ENCODE measurements at regions not wholly inside any gene's neighbourhood (a gene's known extent, or its start where the extent isn't known, plus 50 kb on each side); places are given as distances from the start of the nearest gene placed in this dataset.
"Not testable (repeated sequence)": the region's sequence is repeated elsewhere in the genome, so short reads cannot be mapped to it uniquely, and the experiment has no call there.

GRCh38 chr1:146710838-146711521 is 227.1 kb upstream of the NBPF12 start:
- not testable (repeated sequence) for H3K4me3 Mint-ChIP-seq (ENCODE audit: unreplicated experiment); H3K36me3 Mint-ChIP-seq (ENCODE audit: unreplicated experiment); DNase-seq (ENCODE audit: extremely low spot score, unreplicated experiment); H3K4me1 Mint-ChIP-seq (ENCODE audit: unreplicated experiment); H3K9me3 Mint-ChIP-seq (ENCODE audit: unreplicated experiment); H3K27me3 Mint-ChIP-seq (ENCODE audit: unreplicated experiment); H3K27ac Mint-ChIP-seq (ENCODE audit: unreplicated experiment)
- TF ChIP-seq, protein P1, sequence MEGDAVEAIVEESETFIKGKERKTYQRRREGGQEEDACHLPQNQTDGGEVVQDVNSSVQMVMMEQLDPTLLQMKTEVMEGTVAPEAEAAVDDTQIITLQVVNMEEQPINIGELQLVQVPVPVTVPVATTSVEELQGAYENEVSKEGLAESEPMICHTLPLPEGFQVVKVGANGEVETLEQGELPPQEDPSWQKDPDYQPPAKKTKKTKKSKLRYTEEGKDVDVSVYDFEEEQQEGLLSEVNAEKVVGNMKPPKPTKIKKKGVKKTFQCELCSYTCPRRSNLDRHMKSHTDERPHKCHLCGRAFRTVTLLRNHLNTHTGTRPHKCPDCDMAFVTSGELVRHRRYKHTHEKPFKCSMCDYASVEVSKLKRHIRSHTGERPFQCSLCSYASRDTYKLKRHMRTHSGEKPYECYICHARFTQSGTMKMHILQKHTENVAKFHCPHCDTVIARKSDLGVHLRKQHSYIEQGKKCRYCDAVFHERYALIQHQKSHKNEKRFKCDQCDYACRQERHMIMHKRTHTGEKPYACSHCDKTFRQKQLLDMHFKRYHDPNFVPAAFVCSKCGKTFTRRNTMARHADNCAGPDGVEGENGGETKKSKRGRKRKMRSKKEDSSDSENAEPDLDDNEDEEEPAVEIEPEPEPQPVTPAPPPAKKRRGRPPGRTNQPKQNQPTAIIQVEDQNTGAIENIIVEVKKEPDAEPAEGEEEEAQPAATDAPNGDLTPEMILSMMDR (IDR thresholded peaks at IDR 0.05) = peak; percentile 16

DNA sequence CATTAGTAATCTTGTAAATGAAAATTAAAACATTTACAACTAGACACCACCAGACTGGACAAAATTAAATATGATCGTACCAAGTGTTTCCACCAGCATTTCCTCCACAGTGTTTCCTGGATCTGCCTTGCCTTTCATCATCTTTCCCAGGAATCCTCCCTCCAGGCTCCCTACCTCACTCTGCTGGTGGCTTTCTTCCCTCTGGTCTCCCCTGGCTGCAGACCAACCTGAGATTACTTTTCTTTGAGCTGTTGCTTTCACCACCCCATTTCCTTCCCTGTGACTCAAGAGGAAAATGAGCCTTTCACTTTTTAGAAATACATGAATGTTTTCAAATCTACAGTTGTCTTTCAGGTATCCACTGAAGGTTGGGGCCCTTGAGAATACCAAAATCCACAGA is 228.8 kb upstream of the NBPF12 start:
- H3K4me1 Mint-ChIP-seq (ENCODE audit: unreplicated experiment); H3K9me3 Mint-ChIP-seq (ENCODE audit: unreplicated experiment); H3K27me3 Mint-ChIP-seq (ENCODE audit: unreplicated experiment): not testable (repeated sequence)

DNA sequence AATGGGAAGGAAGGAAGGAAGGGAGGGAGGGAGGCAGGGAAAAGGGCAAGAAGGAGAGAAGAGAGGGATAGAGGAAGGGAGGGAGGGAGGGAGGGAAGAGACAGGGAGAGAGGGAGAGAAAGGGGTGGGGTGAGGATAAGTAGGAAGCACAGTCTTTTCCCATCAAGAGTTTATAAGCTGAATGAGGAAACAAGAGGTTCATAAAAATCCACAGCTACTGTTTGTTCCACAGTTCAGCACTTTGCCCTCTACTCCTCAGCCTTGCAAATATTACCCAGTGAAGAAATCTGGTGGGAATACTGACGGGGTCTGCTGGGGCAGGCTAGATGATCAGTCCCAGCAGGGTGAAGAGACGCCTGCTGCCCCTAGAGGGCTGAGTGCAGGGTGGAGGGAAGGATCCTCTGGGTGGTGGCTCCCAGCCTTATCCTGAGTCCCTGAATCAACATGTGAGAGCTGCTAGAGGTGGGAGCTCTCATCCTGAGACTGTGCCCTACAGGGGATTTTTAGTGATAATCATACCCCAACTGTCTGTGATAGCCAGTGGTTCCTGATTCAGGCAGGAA is 233.9 kb upstream of the NBPF12 start:
- not testable (repeated sequence) for H3K27me3 Mint-ChIP-seq (ENCODE audit: unreplicated experiment); DNase-seq (ENCODE audit: extremely low spot score, unreplicated experiment); H3K9me3 Mint-ChIP-seq (ENCODE audit: unreplicated experiment); H3K36me3 Mint-ChIP-seq (ENCODE audit: unreplicated experiment); H3K4me1 Mint-ChIP-seq (ENCODE audit: unreplicated experiment); H3K4me3 Mint-ChIP-seq (ENCODE audit: unreplicated experiment); H3K27ac Mint-ChIP-seq (ENCODE audit: unreplicated experiment)

More for the DNA sequence above, 228.8 kb upstream of the NBPF12 start:
- not testable (repeated sequence) for H3K4me3 Mint-ChIP-seq (ENCODE audit: unreplicated experiment); H3K27ac Mint-ChIP-seq (ENCODE audit: unreplicated experiment); DNase-seq (ENCODE audit: extremely low spot score, unreplicated experiment); H3K36me3 Mint-ChIP-seq (ENCODE audit: unreplicated experiment)

DNA sequence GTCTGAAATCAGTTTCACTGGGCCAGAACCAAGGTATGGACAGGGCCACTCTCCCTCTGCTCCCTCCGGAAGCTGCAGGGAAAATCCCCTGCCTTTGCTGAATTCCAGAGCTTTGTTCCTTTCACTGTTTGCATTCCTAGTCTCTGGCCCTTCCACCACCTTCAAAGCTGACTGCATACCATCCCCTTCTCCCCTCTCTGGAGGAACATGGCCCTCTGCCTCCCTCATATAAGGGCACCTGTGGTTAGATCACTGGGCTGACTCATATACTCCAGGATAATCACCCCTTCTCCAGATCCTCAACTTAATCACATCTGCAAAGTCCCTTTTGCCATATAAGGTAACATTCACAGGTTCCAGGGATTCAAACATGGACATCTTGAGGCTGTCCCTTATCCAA is 236.8 kb upstream of the NBPF12 start:
- H3K27ac Mint-ChIP-seq (ENCODE audit: unreplicated experiment); DNase-seq (ENCODE audit: extremely low spot score, unreplicated experiment): not testable (repeated sequence)

DNA sequence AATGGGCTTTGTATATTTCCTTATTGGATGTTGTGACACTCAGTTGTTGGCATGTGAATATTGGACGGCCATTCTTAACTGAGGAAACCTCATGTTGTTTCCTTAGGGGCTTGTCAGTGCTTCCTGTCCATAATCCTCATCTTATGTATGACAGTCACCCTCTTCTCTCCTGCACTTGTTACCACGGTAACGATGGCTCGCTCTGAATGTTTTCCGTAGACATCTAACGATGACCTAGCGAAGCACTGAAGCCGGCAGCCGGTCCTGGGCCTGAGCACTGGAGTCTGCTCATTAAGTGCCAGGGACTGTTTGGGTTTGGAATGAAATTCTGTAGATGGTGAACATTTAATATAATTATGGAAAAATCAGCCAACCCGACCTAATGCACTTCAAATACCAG is 242.7 kb upstream of the NBPF12 start:
- not testable (repeated sequence) for H3K9me3 Mint-ChIP-seq (ENCODE audit: unreplicated experiment); H3K27me3 Mint-ChIP-seq (ENCODE audit: unreplicated experiment); DNase-seq (ENCODE audit: extremely low spot score, unreplicated experiment); H3K36me3 Mint-ChIP-seq (ENCODE audit: unreplicated experiment); H3K4me3 Mint-ChIP-seq (ENCODE audit: unreplicated experiment); H3K27ac Mint-ChIP-seq (ENCODE audit: unreplicated experiment); H3K4me1 Mint-ChIP-seq (ENCODE audit: unreplicated experiment)

More for the DNA sequence above, 236.8 kb upstream of the NBPF12 start:
- H3K4me3 Mint-ChIP-seq (ENCODE audit: unreplicated experiment); H3K27me3 Mint-ChIP-seq (ENCODE audit: unreplicated experiment); H3K36me3 Mint-ChIP-seq (ENCODE audit: unreplicated experiment); H3K9me3 Mint-ChIP-seq (ENCODE audit: unreplicated experiment); H3K4me1 Mint-ChIP-seq (ENCODE audit: unreplicated experiment): not testable (repeated sequence)

DNA sequence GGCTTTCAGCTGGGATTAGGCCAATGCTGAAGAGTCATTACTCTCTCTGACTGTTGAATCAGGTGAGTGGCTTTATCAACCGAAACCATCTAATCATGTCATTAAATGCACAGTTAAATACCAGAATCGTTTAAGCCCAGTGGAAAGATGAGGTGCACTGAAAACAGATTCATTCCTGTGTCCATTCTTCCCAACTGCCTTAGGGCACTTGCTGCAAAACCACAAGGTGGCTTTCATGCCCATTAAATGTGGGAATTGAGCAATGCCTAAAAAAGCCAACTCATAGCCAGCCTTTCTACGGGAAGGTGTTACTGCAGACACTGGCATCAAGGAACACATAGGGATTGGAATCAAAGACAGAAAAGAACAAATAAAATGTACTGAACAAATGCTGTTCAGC is 246.3 kb upstream of the NBPF12 start:
- H3K27me3 Mint-ChIP-seq (ENCODE audit: unreplicated experiment); DNase-seq (ENCODE audit: extremely low spot score, unreplicated experiment); H3K9me3 Mint-ChIP-seq (ENCODE audit: unreplicated experiment); H3K27ac Mint-ChIP-seq (ENCODE audit: unreplicated experiment); H3K4me1 Mint-ChIP-seq (ENCODE audit: unreplicated experiment); H3K4me3 Mint-ChIP-seq (ENCODE audit: unreplicated experiment); H3K36me3 Mint-ChIP-seq (ENCODE audit: unreplicated experiment): not testable (repeated sequence)

- H3K9me3 Mint-ChIP-seq (ENCODE audit: unreplicated experiment); H3K36me3 Mint-ChIP-seq (ENCODE audit: unreplicated experiment): not testable (repeated sequence)
Measured at GRCh38 chr1:146688893-146689292, 249.2 kb upstream of the NBPF12 start.

GRCh38 chr1:146686777-146687366 is 251.3 kb upstream of the NBPF12 start:
- not testable (repeated sequence) for H3K27ac Mint-ChIP-seq (ENCODE audit: unreplicated experiment); H3K9me3 Mint-ChIP-seq (ENCODE audit: unreplicated experiment); DNase-seq (ENCODE audit: extremely low spot score, unreplicated experiment); H3K4me3 Mint-ChIP-seq (ENCODE audit: unreplicated experiment); H3K27me3 Mint-ChIP-seq (ENCODE audit: unreplicated experiment); H3K4me1 Mint-ChIP-seq (ENCODE audit: unreplicated experiment); H3K36me3 Mint-ChIP-seq (ENCODE audit: unreplicated experiment)

More at GRCh38 chr1:146688893-146689292, 249.2 kb upstream of the NBPF12 start:
- not testable (repeated sequence) for H3K27ac Mint-ChIP-seq (ENCODE audit: unreplicated experiment); H3K4me3 Mint-ChIP-seq (ENCODE audit: unreplicated experiment); H3K27me3 Mint-ChIP-seq (ENCODE audit: unreplicated experiment); DNase-seq (ENCODE audit: extremely low spot score, unreplicated experiment); H3K4me1 Mint-ChIP-seq (ENCODE audit: unreplicated experiment)

DNA sequence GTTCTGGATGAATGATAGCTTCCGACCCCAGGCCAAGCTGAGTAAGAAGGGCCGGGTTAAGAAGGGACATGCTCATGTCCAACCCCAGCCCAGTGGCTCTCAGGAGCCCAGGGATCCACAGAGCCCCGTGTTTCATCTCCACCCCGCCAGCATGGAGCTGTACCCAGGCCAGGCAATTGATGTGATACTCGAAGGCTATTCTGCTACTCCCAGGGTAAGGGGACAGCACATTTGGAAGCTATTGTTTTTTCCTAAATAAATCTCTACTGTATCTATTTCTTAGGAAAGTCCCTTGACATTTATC is 255.0 kb upstream of the NBPF12 start:
- H3K27ac Mint-ChIP-seq (ENCODE audit: unreplicated experiment); DNase-seq (ENCODE audit: extremely low spot score, unreplicated experiment); H3K27me3 Mint-ChIP-seq (ENCODE audit: unreplicated experiment); H3K9me3 Mint-ChIP-seq (ENCODE audit: unreplicated experiment); H3K4me3 Mint-ChIP-seq (ENCODE audit: unreplicated experiment); H3K4me1 Mint-ChIP-seq (ENCODE audit: unreplicated experiment); H3K36me3 Mint-ChIP-seq (ENCODE audit: unreplicated experiment): not testable (repeated sequence)

GRCh38 chr1:146682227-146683125 is 255.6 kb upstream of the NBPF12 start:
- not testable (repeated sequence) for H3K9me3 Mint-ChIP-seq (ENCODE audit: unreplicated experiment); H3K27ac Mint-ChIP-seq (ENCODE audit: unreplicated experiment); DNase-seq (ENCODE audit: extremely low spot score, unreplicated experiment); H3K36me3 Mint-ChIP-seq (ENCODE audit: unreplicated experiment); H3K4me1 Mint-ChIP-seq (ENCODE audit: unreplicated experiment); H3K4me3 Mint-ChIP-seq (ENCODE audit: unreplicated experiment); H3K27me3 Mint-ChIP-seq (ENCODE audit: unreplicated experiment)

DNA sequence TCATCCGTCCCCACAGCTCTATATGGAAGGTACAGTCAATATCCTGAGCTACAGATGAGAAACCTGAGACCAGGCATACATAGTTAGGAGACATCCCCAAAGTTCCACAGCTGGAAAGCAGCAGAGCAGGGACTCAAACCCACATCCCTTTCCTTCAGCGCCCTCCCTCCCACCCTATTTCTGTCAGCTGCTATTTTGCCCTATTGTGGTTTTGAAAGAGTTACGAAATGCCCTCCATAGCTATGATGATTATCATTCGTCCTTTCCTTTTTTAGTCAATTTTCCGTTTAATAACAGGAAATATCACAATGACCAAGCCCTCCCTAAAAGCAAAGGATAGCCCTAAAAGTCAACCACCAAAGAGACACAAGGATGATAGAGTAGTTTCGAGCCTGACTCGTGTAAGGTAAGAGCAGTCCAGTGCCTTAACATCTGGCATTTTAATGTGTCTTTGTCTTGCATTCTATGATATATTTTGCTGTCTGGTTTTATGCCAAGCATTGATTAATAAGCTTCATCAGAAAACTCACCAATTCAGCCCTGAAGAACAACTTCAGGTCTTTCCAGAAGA is 264.3 kb upstream of the NBPF12 start:
- H3K27ac Mint-ChIP-seq (ENCODE audit: unreplicated experiment); H3K4me3 Mint-ChIP-seq (ENCODE audit: unreplicated experiment); DNase-seq (ENCODE audit: extremely low spot score, unreplicated experiment); H3K9me3 Mint-ChIP-seq (ENCODE audit: unreplicated experiment); H3K36me3 Mint-ChIP-seq (ENCODE audit: unreplicated experiment); H3K27me3 Mint-ChIP-seq (ENCODE audit: unreplicated experiment); H3K4me1 Mint-ChIP-seq (ENCODE audit: unreplicated experiment): not testable (repeated sequence)

Measured in osteocyte (in vitro differentiated cells).